HG03159 (cell line): ENCODE measurements at regions not wholly inside any gene's neighbourhood (a gene's known extent, or its start where the extent isn't known, plus 50 kb on each side); places are given as distances from the start of the nearest gene placed in this dataset.
"Not testable (repeated sequence)": the region's sequence is repeated elsewhere in the genome, so short reads cannot be mapped to it uniquely, and the experiment has no call there.

Experiments used
- ATAC-seq: cut with Tn5 transposase; IDR thresholded peaks from one replicate; pipeline ENCODE4 v1.9.1; 2021; ENCODE audit warnings: mild to moderate bottlenecking, moderate library complexity; ENCODE audit not compliant: unreplicated experiment

GRCh38 chr5:52148679-52149078 is 639.0 kb upstream of the ITGA1 start:
- no peak for ATAC-seq

DNA sequence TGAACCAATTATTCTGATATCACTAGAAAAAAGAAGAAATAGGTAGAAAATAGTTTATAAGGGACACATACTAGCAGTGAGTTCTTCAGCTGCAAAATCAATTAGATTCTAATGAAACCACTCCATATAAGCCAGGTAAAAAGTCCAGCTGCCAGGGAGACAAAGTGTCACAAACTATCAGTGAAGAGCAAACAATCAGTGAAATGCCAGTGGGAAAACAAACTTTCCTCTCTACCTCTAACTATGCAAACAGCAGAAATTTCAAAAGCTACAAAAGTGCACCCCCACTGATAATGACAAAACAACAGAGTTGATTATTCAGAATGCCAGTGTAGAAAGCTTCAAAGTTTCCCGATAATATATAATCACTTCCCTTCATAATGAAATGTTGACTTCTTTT is 637.2 kb upstream of the ITGA1 start:
- no peak for ATAC-seq

GRCh38 chr5:52156809-52157208 is 630.9 kb upstream of the ITGA1 start:
- not testable (repeated sequence) for ATAC-seq

DNA sequence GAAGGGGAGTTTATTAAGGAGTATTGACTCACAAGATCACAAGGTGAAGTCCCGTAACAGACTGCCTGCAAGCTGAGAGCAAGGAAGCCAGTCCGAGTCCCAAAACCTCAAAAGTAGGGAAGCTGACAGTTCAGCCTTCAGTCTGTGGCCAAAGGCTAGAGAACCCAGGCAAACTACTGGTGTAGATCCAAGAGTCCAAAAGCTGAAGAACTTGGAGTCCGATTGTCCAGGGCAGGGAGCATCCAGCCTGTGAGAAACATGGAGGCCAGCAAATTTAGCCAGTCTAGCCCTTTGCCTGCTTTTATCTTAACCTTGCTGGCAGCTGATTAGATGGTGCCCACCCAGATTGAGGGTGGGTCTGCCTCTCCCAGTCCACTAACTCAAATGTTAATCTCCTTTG is 621.9 kb upstream of the ITGA1 start:
- not testable (repeated sequence) for ATAC-seq

DNA sequence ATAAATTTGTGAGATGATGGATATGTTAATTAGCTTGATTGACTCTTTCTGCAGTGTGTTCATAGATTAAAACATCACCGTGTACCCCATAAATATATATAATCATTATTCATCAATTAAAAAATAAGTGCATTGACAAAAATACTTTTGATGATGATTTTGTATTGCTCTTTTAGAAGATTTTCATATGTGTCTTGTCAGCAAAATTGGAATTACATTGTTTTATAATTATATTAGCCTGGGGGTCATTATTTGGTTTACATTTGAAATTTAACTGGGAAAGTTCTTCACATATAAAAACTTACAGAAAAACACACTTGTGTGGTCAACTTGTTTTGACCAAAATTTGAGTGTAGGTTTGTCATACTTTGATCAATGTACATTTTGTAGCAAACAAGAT is 614.6 kb upstream of the ITGA1 start:
- no peak for ATAC-seq

DNA sequence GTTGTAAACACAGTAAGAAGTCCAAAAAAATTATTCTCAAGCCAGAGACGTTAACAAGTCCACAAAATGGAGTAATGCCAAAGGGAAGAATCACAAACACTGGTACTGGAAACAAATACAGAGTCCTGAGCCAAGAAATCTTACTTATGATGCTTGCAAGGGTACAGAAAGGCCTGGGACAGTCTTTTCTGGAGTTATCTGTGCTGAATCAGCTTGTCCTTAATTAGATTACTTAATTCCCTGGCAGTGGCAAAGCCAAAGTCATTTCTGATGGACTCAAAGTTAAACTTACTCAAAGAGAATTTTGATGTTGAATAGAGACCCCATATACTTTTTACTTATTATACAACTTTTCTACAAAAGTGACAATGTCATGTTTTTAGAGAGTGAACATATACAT is 610.5 kb upstream of the ITGA1 start:
- ATAC-seq = no peak

DNA sequence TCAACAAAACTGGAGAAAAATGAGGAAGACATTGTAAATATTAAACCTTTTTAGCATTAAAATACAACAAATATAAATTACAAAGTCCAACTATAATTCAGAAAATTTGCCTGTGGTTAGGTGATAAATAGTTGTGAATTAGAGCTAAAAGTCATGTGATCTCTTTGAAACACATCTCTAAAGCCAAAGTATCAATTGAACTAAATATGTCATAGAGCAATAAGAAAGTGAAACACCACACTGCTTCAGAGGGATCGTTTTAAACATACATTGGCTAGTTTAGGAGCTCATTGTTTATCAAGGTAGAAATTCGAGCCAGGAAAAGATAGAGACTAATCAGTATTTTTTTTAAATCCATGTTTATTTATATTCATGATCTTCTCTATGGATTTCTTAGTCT is 606.3 kb upstream of the ITGA1 start:
- no peak for ATAC-seq

DNA sequence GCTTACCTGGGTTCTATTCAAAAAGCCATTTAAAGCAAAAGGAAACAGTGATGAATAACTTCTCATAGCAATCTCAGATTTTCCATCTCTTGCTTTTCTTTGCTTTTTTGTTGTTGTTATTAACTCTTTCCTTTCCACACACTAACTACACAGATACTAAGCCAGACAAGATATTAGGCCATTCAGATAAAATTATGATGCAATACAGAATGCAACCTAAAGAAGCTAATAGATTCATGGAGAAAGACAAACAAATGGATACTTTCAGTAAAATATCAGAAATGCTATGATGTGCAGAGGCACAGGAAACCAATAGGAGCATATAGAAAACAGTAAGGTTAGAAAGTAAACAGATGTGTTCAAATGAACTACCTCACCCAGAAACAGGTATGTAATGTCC is 597.0 kb upstream of the ITGA1 start:
- ATAC-seq = no peak

GRCh38 chr5:52199833-52200232 is 587.9 kb upstream of the ITGA1 start:
- no peak for ATAC-seq

DNA sequence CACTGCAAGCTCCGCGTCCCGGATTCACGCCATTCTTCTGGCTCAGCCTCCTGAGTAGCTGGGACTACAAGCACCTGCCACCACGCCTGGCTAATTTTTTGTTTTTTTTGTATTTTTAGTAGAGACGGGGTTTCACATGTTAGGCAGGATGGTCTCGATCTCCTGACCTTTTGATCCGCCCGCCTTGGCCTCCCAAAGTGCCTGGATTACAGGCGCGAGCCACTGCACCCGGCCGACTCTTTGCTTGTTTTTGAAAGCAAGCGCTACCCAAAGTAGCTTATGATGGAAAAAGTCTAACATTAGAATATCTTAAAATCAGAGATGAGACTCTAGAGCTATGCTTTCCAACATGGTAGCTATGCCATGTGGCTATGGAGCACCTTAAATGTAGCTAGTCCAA is 585.5 kb upstream of the ITGA1 start:
- ATAC-seq = no peak

DNA sequence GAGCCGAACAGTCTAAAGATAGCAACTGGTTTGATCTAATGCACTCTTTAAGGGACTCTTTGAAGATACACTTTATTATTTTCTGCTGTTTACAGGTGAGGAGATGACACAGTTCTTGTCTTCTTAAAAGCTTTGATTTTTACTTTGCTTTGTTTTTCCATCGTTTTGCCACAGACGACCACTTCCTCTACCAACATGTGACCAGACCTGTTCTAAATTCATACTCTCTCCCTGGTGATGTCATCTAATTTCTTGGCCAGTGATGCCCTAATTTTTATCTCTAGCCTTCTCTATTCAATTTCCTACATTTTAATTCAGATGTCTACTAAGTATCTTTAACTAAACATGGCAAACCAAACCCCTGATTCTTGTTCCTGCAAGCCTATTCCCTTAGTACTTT is 583.4 kb upstream of the ITGA1 start:
- no peak for ATAC-seq
